HFF-Myc (cell line): ENCODE measurements at regions not wholly inside any gene's neighbourhood (a gene's known extent, or its start where the extent isn't known, plus 50 kb on each side); places are given as distances from the start of the nearest gene placed in this dataset.

Source experiments
- DNase-seq: peaks from one replicate; pipeline ENCODE4 v3.0.0-alpha.2; 2011; ENCODE audit warnings: low read depth; ENCODE audit errors: extremely low read depth
- H3K4me3 ChIP-seq: replicated peaks from 2 replicates; pipeline ENCODE4 v1.5.1; 2011; ENCODE audit warnings: low read depth, mild to moderate bottlenecking, control low read depth, low read length
- CTCF ChIP-seq: IDR thresholded peaks from 2 replicates; pipeline ENCODE4 v1.5.1; 2012; ENCODE audit warnings: mild to moderate bottlenecking, low read depth, low read length, control low read depth; ENCODE audit errors: missing control alignments

- no peak for TF ChIP-seq CTCF
- DNase-seq, result no peak
- H3K4me3 ChIP-seq, result no peak overlapping the region
Observed at GRCh38 chr13:78460176-78460575, 143.2 kb downstream of the POU4F1 start.

GRCh38 chr13:78443839-78444238, 159.5 kb downstream of the POU4F1 start:
- no peak overlapping the region for H3K4me3 ChIP-seq
- no peak for TF ChIP-seq CTCF
- no peak for DNase-seq

DNA sequence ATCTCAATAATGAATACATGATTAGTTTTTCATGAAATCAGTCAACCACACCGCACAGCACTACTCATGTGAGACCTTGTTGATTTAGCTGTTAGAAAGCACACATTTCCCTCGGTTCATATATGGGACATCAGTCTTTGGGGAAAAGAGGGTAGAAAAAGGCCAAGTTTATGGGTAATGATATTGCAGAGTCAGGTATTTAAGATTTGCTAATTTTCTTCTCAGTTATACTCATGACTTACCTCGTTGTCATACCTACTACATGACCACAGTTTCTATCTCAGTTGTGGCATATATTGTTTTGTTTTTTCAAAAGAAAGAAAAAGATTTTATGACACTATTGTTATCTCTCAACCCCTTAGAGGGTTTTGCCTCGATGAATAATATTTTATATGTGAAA, 165.6 kb downstream of the POU4F1 start:
- no peak for DNase-seq
- no peak for TF ChIP-seq CTCF
- H3K4me3 ChIP-seq, result no peak overlapping the region

- DNase-seq, result no peak
- no peak overlapping the region for H3K4me3 ChIP-seq
- TF ChIP-seq CTCF, result no peak
Observed at GRCh38 chr13:78436311-78436710, 167.0 kb downstream of the POU4F1 start.

DNA sequence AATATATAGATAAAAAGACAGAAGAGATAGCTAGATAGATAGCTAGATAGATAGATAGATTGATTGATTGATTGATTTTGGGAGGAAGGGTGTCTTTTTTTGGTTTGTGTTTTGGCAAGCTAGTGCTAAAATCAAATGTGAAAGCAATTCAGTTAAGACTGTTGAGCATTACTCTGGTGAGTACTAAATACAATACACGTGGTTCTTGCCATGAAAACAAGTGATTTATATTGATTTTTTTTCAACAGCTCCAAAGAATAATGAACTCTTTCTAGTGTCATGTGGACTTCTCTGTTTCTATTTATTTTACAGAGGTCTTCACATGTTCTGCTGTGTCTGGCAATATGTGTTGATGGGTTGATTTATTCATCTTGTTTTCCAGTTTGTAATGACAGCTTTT, 172.0 kb downstream of the POU4F1 start:
- DNase-seq, result no peak
- H3K4me3 ChIP-seq, result no peak overlapping the region
- no peak for TF ChIP-seq CTCF

- DNase-seq, result no peak
- TF ChIP-seq CTCF, result no peak
- H3K4me3 ChIP-seq, result no peak overlapping the region
Observed at GRCh38 chr13:78430811-78431210, 172.5 kb downstream of the POU4F1 start.

GRCh38 chr13:78430166-78430791, 173.1 kb downstream of the POU4F1 start:
- no peak for DNase-seq
- no peak overlapping the region for H3K4me3 ChIP-seq
- TF ChIP-seq CTCF, result no peak
